ENCODE measurements at regions not wholly inside any gene's neighbourhood (a gene's known extent, or its start where the extent isn't known, plus 50 kb on each side); places are given as distances from the start of the nearest gene placed in this dataset.

- H3K4me3 ChIP-seq (ENCODE audit: low read depth, low read length), result no peak overlapping the region
- TF ChIP-seq CTCF (IDR thresholded peaks at IDR 0.05; ENCODE audit: low read depth, low read length, missing control alignments), result no peak
- no peak for DNase-seq (ENCODE audit: low read depth)
Observed at GRCh38 chr5:98604721-98605425, 168.6 kb upstream of the RGMB start.

- no peak for DNase-seq (ENCODE audit: low read depth)
- H3K4me3 ChIP-seq (ENCODE audit: low read depth, low read length), result no peak overlapping the region
- TF ChIP-seq CTCF (IDR thresholded peaks at IDR 0.05; ENCODE audit: low read depth, low read length, missing control alignments), result no peak
Observed at GRCh38 chr5:98605426-98605825, 168.0 kb upstream of the RGMB start.

GRCh38 chr5:98606961-98607360, 166.5 kb upstream of the RGMB start:
- DNase-seq (ENCODE audit: low read depth), result no peak
- no peak for TF ChIP-seq CTCF (IDR thresholded peaks at IDR 0.05; ENCODE audit: low read depth, low read length, missing control alignments)
- H3K4me3 ChIP-seq (ENCODE audit: low read depth, low read length), result no peak overlapping the region

- no peak overlapping the region for H3K4me3 ChIP-seq (ENCODE audit: low read depth, low read length)
- no peak for TF ChIP-seq CTCF (IDR thresholded peaks at IDR 0.05; ENCODE audit: low read depth, low read length, missing control alignments)
- no peak for DNase-seq (ENCODE audit: low read depth)
Observed at GRCh38 chr5:98608052-98608451, 165.4 kb upstream of the RGMB start.

GRCh38 chr5:98614341-98614740, 159.1 kb upstream of the RGMB start:
- TF ChIP-seq CTCF (IDR thresholded peaks at IDR 0.05; ENCODE audit: low read depth, low read length, missing control alignments), result no peak
- no peak overlapping the region for H3K4me3 ChIP-seq (ENCODE audit: low read depth, low read length)
- DNase-seq (ENCODE audit: low read depth), result no peak

- no peak for TF ChIP-seq CTCF (IDR thresholded peaks at IDR 0.05; ENCODE audit: low read depth, low read length, missing control alignments)
- H3K4me3 ChIP-seq (ENCODE audit: low read depth, low read length), result no peak overlapping the region
- no peak for DNase-seq (ENCODE audit: low read depth)
Observed at GRCh38 chr5:98621821-98622220, 151.6 kb upstream of the RGMB start.

Measured in GM12864 (cell line).